Thyroid gland (tissue), 4 donors: ENCODE measurements at regions not wholly inside any gene's neighbourhood (a gene's known extent, or its start where the extent isn't known, plus 50 kb on each side); places are given as distances from the start of the nearest gene placed in this dataset.

Experiments
- CTCF ChIP-seq, 6 experiments: fragments of 200-600 bp in 3 of 6; fragments of 450-650 bp in 3 of 6; sonication (generic) in 3 of 6; IDR thresholded peaks; one replicate each; pipeline ENCODE4 v1.5.1; 2016 to 2019; ENCODE audit warnings: antibody characterized with exemption in 6 of 6, mild to moderate bottlenecking in 2 of 6, inconsistent platforms in 1 of 6, moderate library complexity in 1 of 6
- POLR2A ChIP-seq, 2 donors: fragments of 450-650 bp; IDR thresholded peaks; one replicate each; pipeline ENCODE4 v1.6.1; 2017; ENCODE audit warnings: antibody characterized with exemption in 2 of 2, mild to moderate bottlenecking in 2 of 2, moderate library complexity in 1 of 2

GRCh38 chr4:66475596-66475995 lies 805.3 kb upstream of the EPHA5 start:
- TF ChIP-seq CTCF (IDR thresholded peaks at IDR 0.05) (no peak), POLR2A (IDR thresholded peaks at IDR 0.05) (no peak)
